ENCODE measurements at regions not wholly inside any gene's neighbourhood (a gene's known extent, or its start where the extent isn't known, plus 50 kb on each side); places are given as distances from the start of the nearest gene placed in this dataset.

DNA sequence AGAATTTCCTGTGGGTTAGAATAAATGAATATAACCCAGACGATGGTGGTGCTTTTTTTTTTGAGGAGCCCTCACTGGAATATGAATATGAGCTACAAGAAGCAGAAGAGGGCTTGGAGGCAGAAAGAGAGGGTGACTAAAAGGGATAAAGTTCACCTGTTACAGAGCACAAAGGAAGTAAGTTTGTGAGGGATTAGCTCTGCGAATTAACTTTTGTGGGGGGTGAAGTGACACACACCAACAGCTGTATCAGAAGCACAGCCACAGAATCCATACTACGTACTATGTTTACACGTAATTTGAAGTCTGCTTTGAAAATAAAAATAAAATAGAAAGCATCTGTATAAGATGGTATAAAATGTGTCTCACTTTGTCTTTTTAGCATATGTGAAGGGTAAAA lies 963.6 kb upstream of the DIAPH2 start:
- H3K36me3 ChIP-seq (ENCODE audit: control insufficient read depth in 2 of 4, insufficient read depth in 4 of 4, low read length in 3 of 4): no peaks in the 10 kb centered on the region
- no peak overlapping the region for H4K8ac ChIP-seq (ENCODE audit: extremely low read depth, insufficient read depth, low read length)
- no peak overlapping the region for H3K14ac ChIP-seq (ENCODE audit: insufficient read length)
- no peaks in the 10 kb centered on the region for H4K20me1 ChIP-seq (replicated peaks in 1 of 2; ENCODE audit: control insufficient read depth in 1 of 2, insufficient read depth in 2 of 2, low read length in 2 of 2)
- no peak overlapping the region for H2BK15ac ChIP-seq (ENCODE audit: low read length)
- H3K4me2 ChIP-seq (ENCODE audit: insufficient read depth in 1 of 2, low read depth in 2 of 2, low read length in 2 of 2): no peak overlapping the region
- H2BK120ac ChIP-seq (replicated peaks; ENCODE audit: low read depth, low read length): no peak overlapping the region
- H3K18ac ChIP-seq (ENCODE audit: extremely low read depth, low read length): no peak overlapping the region
- H2BK12ac ChIP-seq (ENCODE audit: low read depth, low read length): no peak overlapping the region
- no peak overlapping the region for H3K9ac ChIP-seq (replicated peaks in 1 of 4; ENCODE audit: extremely low read depth in 1 of 4, low read depth in 3 of 4, low read length in 3 of 4)
- no peak overlapping the region for H2AFZ ChIP-seq (ENCODE audit: low read length)
- 72% methylated on average over 4 of the region's 4 CpGs; no CpG with 5 or more reads in 1 of the 2 experiments for WGBS, 2 experiments (ENCODE audit: extremely low coverage in 1 of 2, insufficient coverage in 1 of 2, insufficient read length in 1 of 2, insufficient replicate concordance in 2 of 2, low coverage in 1 of 2, low lambda C conversion rate in 2 of 2, missing lambda C conversion rate in 1 of 2)
- no peaks in the 10 kb centered on the region for H3K23me2 ChIP-seq (ENCODE audit: low read depth, low read length)
- no peak overlapping the region for H2BK20ac ChIP-seq (ENCODE audit: low read length)
- H2AK5ac ChIP-seq (ENCODE audit: low read depth, low read length): no peak overlapping the region
- no peaks in the 10 kb centered on the region for H3K4me1 ChIP-seq (replicated peaks in 1 of 4; ENCODE audit: control insufficient read depth in 3 of 4, insufficient read depth in 4 of 4, low read length in 3 of 4)
- no peak overlapping the region for H3K56ac ChIP-seq (replicated peaks; ENCODE audit: insufficient read length, low read depth, low read length)
- no peak for TF ChIP-seq SP2 (IDR thresholded peaks at IDR 0.05; ENCODE audit: low read length)
- TF ChIP-seq PHF8 (conservative IDR thresholded peaks at IDR 0.05; ENCODE audit: low read depth, low read length): no peak
- H4K5ac ChIP-seq (ENCODE audit: insufficient read length, low read depth, low read length): no peak overlapping the region
- H3K27ac ChIP-seq (ENCODE audit: low read depth, low read length): no peak overlapping the region
- ChIA-PET CTCF (ENCODE audit: partially characterized antibody) (no interaction called here), POLR2A (ENCODE audit: partially characterized antibody) (no interaction called here)
- no peak overlapping the region for H3K23ac ChIP-seq (ENCODE audit: insufficient read length)
- no peak overlapping the region for H3K4ac ChIP-seq (replicated peaks; ENCODE audit: insufficient read length, low read depth, low read length)
- H3K79me1 ChIP-seq (ENCODE audit: low read depth, low read length): no peaks in the 10 kb centered on the region
- no peak for DNase-seq (ENCODE audit: low read depth in 1 of 2, low spot score in 2 of 2)
- H3K9me3 ChIP-seq (ENCODE audit: insufficient read depth in 2 of 2, low read depth in 1 of 2, low read length in 1 of 2): no peaks in the 10 kb centered on the region
- H2BK5ac ChIP-seq (ENCODE audit: low read depth, low read length): no peak overlapping the region
- H4K91ac ChIP-seq (replicated peaks; ENCODE audit: insufficient read length, low read length): no peak overlapping the region
- no peaks in the 10 kb centered on the region for H3K27me3 ChIP-seq (replicated peaks in 1 of 4; ENCODE audit: control insufficient read depth in 3 of 4, extremely low read depth in 1 of 4, insufficient read depth in 3 of 4, low read length in 3 of 4)
- no peak overlapping the region for H3K4me3 ChIP-seq (ENCODE audit: extremely low read depth in 1 of 4, insufficient read depth in 2 of 4, low read depth in 3 of 4, low read length in 4 of 4)
- FAIRE-seq: no peak
- H3K79me2 ChIP-seq (ENCODE audit: control insufficient read depth in 1 of 2, insufficient read depth in 2 of 2, low read length in 2 of 2): no peaks in the 10 kb centered on the region

Measured in H1 (cell line).